DND-41 (cell line): ENCODE measurements at regions not wholly inside any gene's neighbourhood (a gene's known extent, or its start where the extent isn't known, plus 50 kb on each side); places are given as distances from the start of the nearest gene placed in this dataset.

Experiments
- EZH2 ChIP-seq: IDR thresholded peaks from 3 replicates; pipeline ENCODE4 v1.6.1; 2012; ENCODE audit warnings: borderline replicate concordance, low read depth, mild to moderate bottlenecking, moderate library complexity, low read length, inconsistent platforms; ENCODE audit not compliant: severe bottlenecking
- TF ChIP-seq, protein P1 (sequence below): IDR thresholded peaks from 2 replicates; pipeline ENCODE4 v1.5.1; 2012; ENCODE audit warnings: borderline replicate concordance, low read length, moderate library complexity, mild to moderate bottlenecking; ENCODE audit not compliant: poor library complexity, severe bottlenecking; ENCODE audit errors: extremely low read depth

GRCh38 chr4:149911354-149911753 is 95.7 kb upstream of the IQCM start:
- TF ChIP-seq, protein P1, sequence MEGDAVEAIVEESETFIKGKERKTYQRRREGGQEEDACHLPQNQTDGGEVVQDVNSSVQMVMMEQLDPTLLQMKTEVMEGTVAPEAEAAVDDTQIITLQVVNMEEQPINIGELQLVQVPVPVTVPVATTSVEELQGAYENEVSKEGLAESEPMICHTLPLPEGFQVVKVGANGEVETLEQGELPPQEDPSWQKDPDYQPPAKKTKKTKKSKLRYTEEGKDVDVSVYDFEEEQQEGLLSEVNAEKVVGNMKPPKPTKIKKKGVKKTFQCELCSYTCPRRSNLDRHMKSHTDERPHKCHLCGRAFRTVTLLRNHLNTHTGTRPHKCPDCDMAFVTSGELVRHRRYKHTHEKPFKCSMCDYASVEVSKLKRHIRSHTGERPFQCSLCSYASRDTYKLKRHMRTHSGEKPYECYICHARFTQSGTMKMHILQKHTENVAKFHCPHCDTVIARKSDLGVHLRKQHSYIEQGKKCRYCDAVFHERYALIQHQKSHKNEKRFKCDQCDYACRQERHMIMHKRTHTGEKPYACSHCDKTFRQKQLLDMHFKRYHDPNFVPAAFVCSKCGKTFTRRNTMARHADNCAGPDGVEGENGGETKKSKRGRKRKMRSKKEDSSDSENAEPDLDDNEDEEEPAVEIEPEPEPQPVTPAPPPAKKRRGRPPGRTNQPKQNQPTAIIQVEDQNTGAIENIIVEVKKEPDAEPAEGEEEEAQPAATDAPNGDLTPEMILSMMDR: no peak
- no peak for TF ChIP-seq EZH2
